HepG2 (cell line): ENCODE measurements at regions not wholly inside any gene's neighbourhood (a gene's known extent, or its start where the extent isn't known, plus 50 kb on each side); places are given as distances from the start of the nearest gene placed in this dataset.

Source experiments
- CC2D1A ChIP-seq: sonication (generic); formaldehyde crosslinking; IDR thresholded peaks from 2 replicates; pipeline ENCODE4 v1.8.1; 2023; ENCODE audit warnings: mild to moderate bottlenecking, missing genetic modification reagents
- ELF4 ChIP-seq: sonication (generic); formaldehyde crosslinking; IDR thresholded peaks from 2 replicates; pipeline ENCODE4 v1.5.0; 2020; ENCODE audit warnings: missing genetic modification reagents, mild to moderate bottlenecking, moderate library complexity, borderline replicate concordance
- FOSL2 ChIP-seq: sonication (generic); formaldehyde crosslinking; IDR thresholded peaks from 2 replicates; pipeline ENCODE4 v1.4.0; 2020; ENCODE audit warnings: missing genetic modification reagents
- GMEB2 ChIP-seq: IDR thresholded peaks from 2 replicates; pipeline ENCODE4 v1.6.1; 2016; ENCODE audit warnings: missing biosample characterization, missing genetic modification reagents, low read depth
- NFYB ChIP-seq: sonication (generic); formaldehyde crosslinking; IDR thresholded peaks from 2 replicates; pipeline ENCODE4 v1.4.0; 2020; ENCODE audit warnings: missing genetic modification reagents
- POLR2G ChIP-seq: fragments of 200-400 bp; formaldehyde crosslinking; IDR thresholded peaks from 2 replicates; pipeline ENCODE4 v1.6.1; 2018; ENCODE audit warnings: mild to moderate bottlenecking, low read depth, low read length, moderate library complexity
- RFX3 ChIP-seq: IDR thresholded peaks from 2 replicates; pipeline ENCODE4 v1.6.1; 2016; ENCODE audit warnings: missing biosample characterization, missing genetic modification reagents
- SALL1 ChIP-seq: sonication (generic); formaldehyde crosslinking; IDR thresholded peaks from 2 replicates; pipeline ENCODE4 v1.8.0; 2022; ENCODE audit warnings: mild to moderate bottlenecking, missing genetic modification reagents
- STAT5B ChIP-seq: sonication (generic); formaldehyde crosslinking; IDR thresholded peaks from 2 replicates; pipeline ENCODE4 v1.4.0; 2020; ENCODE audit warnings: missing genetic modification reagents
- ZBTB4 ChIP-seq: sonication (generic); formaldehyde crosslinking; IDR thresholded peaks from 2 replicates; pipeline ENCODE4 v1.4.0; 2020; ENCODE audit warnings: missing genetic modification reagents, mild to moderate bottlenecking, borderline replicate concordance
- ZNF354B ChIP-seq: sonication (generic); formaldehyde crosslinking; IDR thresholded peaks from 2 replicates; pipeline ENCODE4 v1.8.0; 2022; ENCODE audit warnings: mild to moderate bottlenecking, missing genetic modification reagents
- ZNF577 ChIP-seq: sonication (generic); formaldehyde crosslinking; IDR thresholded peaks from 2 replicates; pipeline ENCODE4 v1.4.0; 2020; ENCODE audit warnings: mild to moderate bottlenecking, low read depth, missing genetic modification reagents, borderline replicate concordance
- ZNF605 ChIP-seq: sonication (generic); formaldehyde crosslinking; IDR thresholded peaks from 2 replicates; pipeline ENCODE4 v1.8.0; 2022; ENCODE audit warnings: mild to moderate bottlenecking, missing genetic modification reagents
- ZNF614 ChIP-seq: IDR thresholded peaks from 2 replicates; pipeline ENCODE4 v1.6.1; 2018; ENCODE audit warnings: missing biosample characterization, missing genetic modification reagents, inconsistent platforms, borderline replicate concordance
- TF ChIP-seq, protein P1 (sequence below): sonication (generic); formaldehyde crosslinking; IDR thresholded peaks from 2 replicates; pipeline ENCODE4 v1.5.1; 2020; ENCODE audit warnings: mild to moderate bottlenecking, missing genetic modification reagents, borderline replicate concordance

- no peak for TF ChIP-seq ZBTB4 (CRISPR knock-in tag)
- TF ChIP-seq ZNF614, result peak; percentile 88
- peak; percentile 47; the same call in 1 of the 2 replicates for TF ChIP-seq POLR2G
- TF ChIP-seq ELF4, result 0 out of 2 replicates have a peak, but pooled peaks have one; percentile 86
- 0 out of 2 replicates have a peak, but pooled peaks have one; percentile 56 for TF ChIP-seq CC2D1A
- 0 out of 2 replicates have a peak, but pooled peaks have one; percentile 51 for TF ChIP-seq ZNF354B
- peak; percentile 80; the same call in 1 of the 2 replicates for TF ChIP-seq STAT5B (CRISPR knock-in tag)
- TF ChIP-seq, protein P1, sequence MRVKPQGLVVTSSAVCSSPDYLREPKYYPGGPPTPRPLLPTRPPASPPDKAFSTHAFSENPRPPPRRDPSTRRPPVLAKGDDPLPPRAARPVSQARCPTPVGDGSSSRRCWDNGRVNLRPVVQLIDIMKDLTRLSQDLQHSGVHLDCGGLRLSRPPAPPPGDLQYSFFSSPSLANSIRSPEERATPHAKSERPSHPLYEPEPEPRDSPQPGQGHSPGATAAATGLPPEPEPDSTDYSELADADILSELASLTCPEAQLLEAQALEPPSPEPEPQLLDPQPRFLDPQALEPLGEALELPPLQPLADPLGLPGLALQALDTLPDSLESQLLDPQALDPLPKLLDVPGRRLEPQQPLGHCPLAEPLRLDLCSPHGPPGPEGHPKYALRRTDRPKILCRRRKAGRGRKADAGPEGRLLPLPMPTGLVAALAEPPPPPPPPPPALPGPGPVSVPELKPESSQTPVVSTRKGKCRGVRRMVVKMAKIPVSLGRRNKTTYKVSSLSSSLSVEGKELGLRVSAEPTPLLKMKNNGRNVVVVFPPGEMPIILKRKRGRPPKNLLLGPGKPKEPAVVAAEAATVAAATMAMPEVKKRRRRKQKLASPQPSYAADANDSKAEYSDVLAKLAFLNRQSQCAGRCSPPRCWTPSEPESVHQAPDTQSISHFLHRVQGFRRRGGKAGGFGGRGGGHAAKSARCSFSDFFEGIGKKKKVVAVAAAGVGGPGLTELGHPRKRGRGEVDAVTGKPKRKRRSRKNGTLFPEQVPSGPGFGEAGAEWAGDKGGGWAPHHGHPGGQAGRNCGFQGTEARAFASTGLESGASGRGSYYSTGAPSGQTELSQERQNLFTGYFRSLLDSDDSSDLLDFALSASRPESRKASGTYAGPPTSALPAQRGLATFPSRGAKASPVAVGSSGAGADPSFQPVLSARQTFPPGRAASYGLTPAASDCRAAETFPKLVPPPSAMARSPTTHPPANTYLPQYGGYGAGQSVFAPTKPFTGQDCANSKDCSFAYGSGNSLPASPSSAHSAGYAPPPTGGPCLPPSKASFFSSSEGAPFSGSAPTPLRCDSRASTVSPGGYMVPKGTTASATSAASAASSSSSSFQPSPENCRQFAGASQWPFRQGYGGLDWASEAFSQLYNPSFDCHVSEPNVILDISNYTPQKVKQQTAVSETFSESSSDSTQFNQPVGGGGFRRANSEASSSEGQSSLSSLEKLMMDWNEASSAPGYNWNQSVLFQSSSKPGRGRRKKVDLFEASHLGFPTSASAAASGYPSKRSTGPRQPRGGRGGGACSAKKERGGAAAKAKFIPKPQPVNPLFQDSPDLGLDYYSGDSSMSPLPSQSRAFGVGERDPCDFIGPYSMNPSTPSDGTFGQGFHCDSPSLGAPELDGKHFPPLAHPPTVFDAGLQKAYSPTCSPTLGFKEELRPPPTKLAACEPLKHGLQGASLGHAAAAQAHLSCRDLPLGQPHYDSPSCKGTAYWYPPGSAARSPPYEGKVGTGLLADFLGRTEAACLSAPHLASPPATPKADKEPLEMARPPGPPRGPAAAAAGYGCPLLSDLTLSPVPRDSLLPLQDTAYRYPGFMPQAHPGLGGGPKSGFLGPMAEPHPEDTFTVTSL (CRISPR knock-in tag), result peak; percentile 97
- TF ChIP-seq FOSL2, result peak; percentile 100
- peak; percentile 75 for TF ChIP-seq ZNF605
- TF ChIP-seq GMEB2 (CRISPR knock-in tag), result no peak
- TF ChIP-seq RFX3 (CRISPR knock-in tag), result 0 out of 2 replicates have a peak, but pooled peaks have one; percentile 14
- peak; percentile 90 for TF ChIP-seq SALL1
- no peak; the same call in 1 of the 2 replicates for TF ChIP-seq NFYB (CRISPR knock-in tag)
- no peak for TF ChIP-seq ZNF577 (CRISPR knock-in tag)
These were observed 104.4 kb upstream of the SERBP1 start (continued) for GRCh38 chr1:67534627-67535065.
